IMR-90 (cell line): ENCODE measurements at regions not wholly inside any gene's neighbourhood (a gene's known extent, or its start where the extent isn't known, plus 50 kb on each side); places are given as distances from the start of the nearest gene placed in this dataset.

Experiments used
- ATAC-seq: fragments of 200-7000 bp; cut with Tn5 transposase; 2 replicates; pipeline ENCODE4 v1.9.1; 2020; ENCODE audit warnings: low read depth, mild to moderate bottlenecking, moderate library complexity
- BruUV-seq: library from RNA; stranded (reverse); fragments of 400-500 nt; replicated peaks from 2 replicates; lab custom pipeline; 2021; lab: Mats Ljungman, UMichigan
- CTCF ChIA-PET: fragments of 300-600 bp; formaldehyde crosslinking; extraction: SDS; loops from one replicate; lab custom pipeline; 2021; ENCODE audit warnings: antibody characterized with exemption; lab: Yijun Ruan, JAX
- POLR2A ChIA-PET: fragments of 300-600 bp; sonication (Branson Sonifier 250); formaldehyde crosslinking; loops from one replicate; lab custom pipeline; 2022; ENCODE audit warnings: antibody characterized with exemption; ENCODE audit not compliant: unreplicated experiment; lab: Charles Lee
- DNase-seq: peaks from one replicate; pipeline ENCODE4 v3.0.0; 2013
- H2AFZ ChIP-seq: replicated peaks from 2 replicates; pipeline ENCODE3; 2013; ENCODE audit warnings: low read length, mild to moderate bottlenecking; ENCODE audit not compliant: poor library complexity
- H2AK5ac ChIP-seq: 2 replicates; pipeline ENCODE4 v1.6.1; 2013; ENCODE audit warnings: low read depth, low read length, inconsistent platforms
- H2AK9ac ChIP-seq: replicated peaks from 2 replicates; pipeline ENCODE3; 2013; ENCODE audit warnings: mild to moderate bottlenecking, low read depth, low read length, moderate library complexity; ENCODE audit not compliant: poor library complexity
- H2BK120ac ChIP-seq: 2 replicates; pipeline ENCODE4 v1.6.1; 2013; ENCODE audit warnings: low read depth, low read length, inconsistent platforms
- H2BK15ac ChIP-seq: 3 replicates; pipeline ENCODE4 v1.6.1; 2013; ENCODE audit warnings: low read depth, low read length, inconsistent platforms
- H2BK20ac ChIP-seq: 2 replicates; pipeline ENCODE4 v1.6.1; 2013; ENCODE audit warnings: low read depth, mild to moderate bottlenecking, inconsistent platforms, low read length, moderate library complexity
- H2BK5ac ChIP-seq: 2 replicates; pipeline ENCODE4 v1.6.1; 2013; ENCODE audit warnings: mild to moderate bottlenecking, low read depth, low read length, inconsistent platforms; ENCODE audit not compliant: poor library complexity, severe bottlenecking
- H3K14ac ChIP-seq: replicated peaks from 2 replicates; pipeline ENCODE4 v1.6.1; 2013; ENCODE audit warnings: low read depth, low read length, inconsistent platforms
- H3K18ac ChIP-seq: 2 replicates; pipeline ENCODE4 v1.6.1; 2013; ENCODE audit warnings: low read depth, low read length, control low read depth
- H3K23ac ChIP-seq: 2 replicates; pipeline ENCODE4 v1.6.1; 2013; ENCODE audit warnings: low read depth, low read length, inconsistent platforms
- H3K27ac ChIP-seq: 2 replicates; pipeline ENCODE4 v1.5.1; 2013; ENCODE audit warnings: mild to moderate bottlenecking, control low read depth, low read length; ENCODE audit not compliant: insufficient read depth
- H3K27me3 ChIP-seq: 2 replicates; pipeline ENCODE4 v1.6.1; 2013; ENCODE audit warnings: low read length; ENCODE audit not compliant: control insufficient read depth, insufficient read depth
- H3K36me3 ChIP-seq: 2 replicates; pipeline ENCODE4 v1.6.1; 2013; ENCODE audit warnings: low read length, mixed read lengths; ENCODE audit not compliant: control insufficient read depth, insufficient read depth
- H3K4ac ChIP-seq: 2 replicates; pipeline ENCODE4 v1.6.1; 2013; ENCODE audit warnings: low read depth, low read length, inconsistent platforms
- H3K4me1 ChIP-seq: 2 replicates; pipeline ENCODE4 v1.6.1; 2013; ENCODE audit warnings: low read length, mixed read lengths; ENCODE audit not compliant: control insufficient read depth, insufficient read depth
- H3K4me2 ChIP-seq: 2 replicates; pipeline ENCODE4 v1.6.1; 2013; ENCODE audit warnings: low read depth, mild to moderate bottlenecking, control low read depth, low read length, moderate library complexity
- H3K4me3 ChIP-seq: 2 replicates; pipeline ENCODE4 v1.5.1; 2013; ENCODE audit warnings: low read depth, mild to moderate bottlenecking, control low read depth, low read length, moderate library complexity; ENCODE audit not compliant: insufficient read depth
- H3K56ac ChIP-seq: 2 replicates; pipeline ENCODE4 v1.6.1; 2013; ENCODE audit warnings: low read length, inconsistent platforms; ENCODE audit not compliant: insufficient read depth; ENCODE audit errors: extremely low read depth
- H3K79me1 ChIP-seq, 2 experiments: 2 replicates each; pipeline ENCODE4 v1.6.1; 2013; ENCODE audit warnings: low read length in 2 of 2, inconsistent platforms in 1 of 2, low read depth in 1 of 2
- H3K9ac ChIP-seq: 2 replicates; pipeline ENCODE4 v1.6.1; 2013; ENCODE audit warnings: low read depth, low read length, control low read depth
- H3K9me1 ChIP-seq: 2 replicates; pipeline ENCODE4 v1.6.1; 2013; ENCODE audit warnings: low read length, inconsistent platforms; ENCODE audit not compliant: insufficient read depth
- H3K9me3 ChIP-seq: 2 replicates; pipeline ENCODE4 v1.6.1; 2013; ENCODE audit warnings: low read length; ENCODE audit not compliant: control insufficient read depth, insufficient read depth
- H4K20me1 ChIP-seq: 2 replicates; pipeline ENCODE4 v1.6.1; 2013; ENCODE audit warnings: low read length, inconsistent platforms; ENCODE audit not compliant: insufficient read depth
- H4K5ac ChIP-seq: 2 replicates; pipeline ENCODE4 v1.6.1; 2013; ENCODE audit warnings: mild to moderate bottlenecking, low read depth, low read length, control low read depth
- H4K8ac ChIP-seq, 2 experiments: 2 replicates each; pipeline ENCODE4 v1.6.1; 2013; ENCODE audit warnings: low read depth in 2 of 2, low read length in 2 of 2, control low read depth in 1 of 2, inconsistent platforms in 1 of 2
- H4K91ac ChIP-seq: 2 replicates; pipeline ENCODE4 v1.6.1; 2013; ENCODE audit warnings: low read depth, low read length, inconsistent platforms; ENCODE audit not compliant: insufficient read depth
- BHLHE40 ChIP-seq: fragments of 150-350 bp; IDR thresholded peaks from 2 replicates; pipeline ENCODE4 v1.6.1; 2016; ENCODE audit warnings: mild to moderate bottlenecking, low read depth, low read length
- CEBPB ChIP-seq: IDR thresholded peaks from 2 replicates; pipeline ENCODE4 v1.6.1; 2012; ENCODE audit warnings: low read depth, low read length, improper control_type of control experiment
- CHD1 ChIP-seq: IDR thresholded peaks from 2 replicates; pipeline ENCODE4 v1.6.1; 2012; ENCODE audit warnings: low read depth, low read length, improper control_type of control experiment
- FOS ChIP-seq: fragments of 150-350 bp; IDR thresholded peaks from 2 replicates; pipeline ENCODE4 v1.6.1; 2016; ENCODE audit warnings: low read depth, low read length
- MAFK ChIP-seq: IDR thresholded peaks from 2 replicates; pipeline ENCODE4 v1.6.1; 2012; ENCODE audit warnings: low read depth, low read length, improper control_type of control experiment
- MAZ ChIP-seq: IDR thresholded peaks from 2 replicates; pipeline ENCODE4 v1.6.1; 2012; ENCODE audit warnings: low read depth, mild to moderate bottlenecking, low read length, improper control_type of control experiment, moderate library complexity, borderline replicate concordance
- MXI1 ChIP-seq: IDR thresholded peaks from 2 replicates; pipeline ENCODE4 v1.6.1; 2012; ENCODE audit warnings: low read depth, mild to moderate bottlenecking, low read length, moderate library complexity, borderline replicate concordance
- NFE2L2 ChIP-seq: fragments of 150-350 bp; IDR thresholded peaks from 2 replicates; pipeline ENCODE4 v1.6.1; 2016; ENCODE audit warnings: low read depth, mild to moderate bottlenecking, low read length
- POLR2A ChIP-seq: IDR thresholded peaks from 2 replicates; pipeline ENCODE4 v1.6.1; 2012; ENCODE audit warnings: mild to moderate bottlenecking, low read depth, low read length
- RAD21 ChIP-seq: IDR thresholded peaks from 2 replicates; pipeline ENCODE4 v1.6.1; 2012; ENCODE audit warnings: low read length, improper control_type of control experiment
- RCOR1 ChIP-seq: IDR thresholded peaks from 2 replicates; pipeline ENCODE4 v1.6.1; 2012; ENCODE audit warnings: mild to moderate bottlenecking, low read length, improper control_type of control experiment; ENCODE audit not compliant: insufficient replicate concordance
- RFX5 ChIP-seq: IDR thresholded peaks from 2 replicates; pipeline ENCODE4 v1.8.0; 2012; ENCODE audit warnings: low read depth, mild to moderate bottlenecking, low read length, moderate library complexity
- SMC3 ChIP-seq: fragments of 150-350 bp; IDR thresholded peaks from 2 replicates; pipeline ENCODE4 v1.6.1; 2016; ENCODE audit warnings: low read depth, mild to moderate bottlenecking, antibody characterized with exemption, low read length, moderate library complexity
- WGBS, 2 experiments: methylation state at CpG; one replicate each; pipeline versions ENCODE4 v1.1.5 to v1.1.7; 2013; ENCODE audit warnings: missing lambda C conversion rate in 2 of 2; ENCODE audit not compliant: insufficient read length in 1 of 2; ENCODE audit errors: extremely low coverage in 2 of 2; 5-methylcytosine and 5-hydroxymethylcytosine counted together
- dilution Hi-C: fragments of 300-500 bp; cut with HindIII; formaldehyde crosslinking; loops from one replicate; pipeline ENCODE4 v1.14.3; 2018; ENCODE audit warnings: low sequenced_read_pairs; ENCODE audit not compliant: unreplicated experiment
- in situ Hi-C: fragments of 300-500 bp; cut with MboI; formaldehyde crosslinking; loops from 3 replicates; pipeline ENCODE4 v1.14.3; 2019; ENCODE audit warnings: low sequenced_read_pairs, inconsistent platforms, mixed read lengths
- intact Hi-C: fragments of 100-400 bp; cut with micrococcal nuclease; formaldehyde crosslinking; loops from 2 replicates; pipeline ENCODE4 v1.10.0; 2022
- TF ChIP-seq, protein P1 (sequence below): fragments of 150-350 bp; IDR thresholded peaks from 2 replicates; pipeline ENCODE4 v1.6.1; 2016; ENCODE audit warnings: low read depth, mild to moderate bottlenecking, low read length, moderate library complexity, borderline replicate concordance
- TF ChIP-seq, protein P2 (sequence below): conservative IDR thresholded peaks from 2 replicates; pipeline ENCODE4 v1.5.1; 2012; ENCODE audit warnings: mild to moderate bottlenecking, low read depth, low read length, improper control_type of control experiment
- TF ChIP-seq, protein P3 (sequence below): fragments of 150-350 bp; IDR thresholded peaks from 2 replicates; pipeline ENCODE4 v1.6.1; 2017; ENCODE audit warnings: mild to moderate bottlenecking, antibody characterized with exemption, low read length, low read depth

DNA sequence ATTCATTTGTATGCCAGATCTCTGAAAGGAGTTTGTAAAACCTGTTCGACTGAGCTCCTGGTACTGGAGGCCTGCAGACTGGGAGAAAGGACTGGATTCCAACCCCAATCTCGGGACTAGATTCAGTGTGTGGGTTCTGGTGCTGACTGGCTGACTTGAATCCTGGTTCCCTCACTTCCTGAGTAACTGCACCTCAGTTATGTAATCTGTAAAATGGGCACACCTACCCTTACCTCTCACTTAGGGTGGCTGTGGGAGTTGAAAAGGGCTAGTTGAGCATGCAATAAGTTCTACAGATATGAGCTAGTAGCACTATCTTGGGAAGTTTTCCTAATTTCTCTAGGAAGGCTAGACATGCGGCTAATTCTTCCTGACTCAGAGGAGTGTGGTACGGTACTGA lies 621.3 kb upstream of the TBX3 start:
- Histone ChIP-seq H4K20me1 (no peaks in the 10 kb centered on the region), H3K4me2 (no peak overlapping the region), H2AK9ac (no peak overlapping the region), H3K4ac (no peak overlapping the region), H2BK120ac (no peak overlapping the region), H3K18ac (no peak overlapping the region), H3K23ac (no peak overlapping the region), H4K5ac (no peak overlapping the region), H3K4me3 (no peak overlapping the region), H3K79me1 (no peaks in the 10 kb centered on the region), H3K36me3 (no peaks in the 10 kb centered on the region), H2BK20ac (no peak overlapping the region), H2BK15ac (no peak overlapping the region), H4K91ac (no peak overlapping the region), H2BK5ac (no peak overlapping the region), H2AK5ac (no peak overlapping the region), H3K9me3 (no peaks in the 10 kb centered on the region), H3K56ac (no peak overlapping the region), H3K9me1 (no peaks in the 10 kb centered on the region; the same call in 1 of the 2 replicates), H2AFZ (no peak overlapping the region), H3K27me3 (no peaks in the 10 kb centered on the region), H3K14ac (no peak overlapping the region), H3K4me1 (no peaks in the 10 kb centered on the region), H3K9ac (no peak overlapping the region), H3K27ac (no peak overlapping the region), H4K8ac (no peak overlapping the region)
- no TSS peak for BruUV-seq
- CTCF ChIA-PET, result interaction anchor here (0.6 kb wide), 1 partner anchor 107 kb away, joined by 7 read pairs; no protein-coding TSS in a partner anchor
- in situ Hi-C loops, result no loop called here
- no peak for ATAC-seq
- 100% methylated on average over 2 of the region's 4 CpGs; no CpG with 5 or more reads in 1 of the 2 experiments for WGBS, 2 experiments
- intact Hi-C loops, result no loop called here
- POLR2A ChIA-PET, result interaction anchor here (0.6 kb wide), 1 partner anchor 172 kb away, joined by 4 read pairs; no protein-coding TSS in a partner anchor
- DNase-seq, result no peak
- dilution Hi-C loops, result no loop called here
- TF ChIP-seq, protein P1, sequence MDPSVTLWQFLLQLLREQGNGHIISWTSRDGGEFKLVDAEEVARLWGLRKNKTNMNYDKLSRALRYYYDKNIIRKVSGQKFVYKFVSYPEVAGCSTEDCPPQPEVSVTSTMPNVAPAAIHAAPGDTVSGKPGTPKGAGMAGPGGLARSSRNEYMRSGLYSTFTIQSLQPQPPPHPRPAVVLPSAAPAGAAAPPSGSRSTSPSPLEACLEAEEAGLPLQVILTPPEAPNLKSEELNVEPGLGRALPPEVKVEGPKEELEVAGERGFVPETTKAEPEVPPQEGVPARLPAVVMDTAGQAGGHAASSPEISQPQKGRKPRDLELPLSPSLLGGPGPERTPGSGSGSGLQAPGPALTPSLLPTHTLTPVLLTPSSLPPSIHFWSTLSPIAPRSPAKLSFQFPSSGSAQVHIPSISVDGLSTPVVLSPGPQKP, result no peak
- TF ChIP-seq RAD21 (no peak), CHD1 (no peak), MAFK (no peak), CEBPB (no peak), MAZ (no peak), FOS (no peak), SMC3 (no peak), MXI1 (no peak), NFE2L2 (no peak), RFX5 (no peak), RCOR1 (no peak), POLR2A (no peak), BHLHE40 (no peak)
- TF ChIP-seq, protein P2, sequence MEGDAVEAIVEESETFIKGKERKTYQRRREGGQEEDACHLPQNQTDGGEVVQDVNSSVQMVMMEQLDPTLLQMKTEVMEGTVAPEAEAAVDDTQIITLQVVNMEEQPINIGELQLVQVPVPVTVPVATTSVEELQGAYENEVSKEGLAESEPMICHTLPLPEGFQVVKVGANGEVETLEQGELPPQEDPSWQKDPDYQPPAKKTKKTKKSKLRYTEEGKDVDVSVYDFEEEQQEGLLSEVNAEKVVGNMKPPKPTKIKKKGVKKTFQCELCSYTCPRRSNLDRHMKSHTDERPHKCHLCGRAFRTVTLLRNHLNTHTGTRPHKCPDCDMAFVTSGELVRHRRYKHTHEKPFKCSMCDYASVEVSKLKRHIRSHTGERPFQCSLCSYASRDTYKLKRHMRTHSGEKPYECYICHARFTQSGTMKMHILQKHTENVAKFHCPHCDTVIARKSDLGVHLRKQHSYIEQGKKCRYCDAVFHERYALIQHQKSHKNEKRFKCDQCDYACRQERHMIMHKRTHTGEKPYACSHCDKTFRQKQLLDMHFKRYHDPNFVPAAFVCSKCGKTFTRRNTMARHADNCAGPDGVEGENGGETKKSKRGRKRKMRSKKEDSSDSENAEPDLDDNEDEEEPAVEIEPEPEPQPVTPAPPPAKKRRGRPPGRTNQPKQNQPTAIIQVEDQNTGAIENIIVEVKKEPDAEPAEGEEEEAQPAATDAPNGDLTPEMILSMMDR, result no peak
- TF ChIP-seq, protein P3, sequence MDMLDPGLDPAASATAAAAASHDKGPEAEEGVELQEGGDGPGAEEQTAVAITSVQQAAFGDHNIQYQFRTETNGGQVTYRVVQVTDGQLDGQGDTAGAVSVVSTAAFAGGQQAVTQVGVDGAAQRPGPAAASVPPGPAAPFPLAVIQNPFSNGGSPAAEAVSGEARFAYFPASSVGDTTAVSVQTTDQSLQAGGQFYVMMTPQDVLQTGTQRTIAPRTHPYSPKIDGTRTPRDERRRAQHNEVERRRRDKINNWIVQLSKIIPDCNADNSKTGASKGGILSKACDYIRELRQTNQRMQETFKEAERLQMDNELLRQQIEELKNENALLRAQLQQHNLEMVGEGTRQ, result no peak
